ENCODE measurements at regions not wholly inside any gene's neighbourhood (a gene's known extent, or its start where the extent isn't known, plus 50 kb on each side); places are given as distances from the start of the nearest gene placed in this dataset.

- TF ChIP-seq CTCF (conservative IDR thresholded peaks at IDR 0.05; ENCODE audit: low read depth, low read length) = no peak
- TF ChIP-seq EZH2 (IDR thresholded peaks at IDR 0.05; ENCODE audit: borderline replicate concordance, low read depth, low read length, poor library complexity, severe bottlenecking) = no peak
These were observed 333.6 kb downstream of the C16orf95 start for GRCh38 chr16:86983621-86984020.
